SK-N-SH (cell line): ENCODE measurements at regions not wholly inside any gene's neighbourhood (a gene's known extent, or its start where the extent isn't known, plus 50 kb on each side); places are given as distances from the start of the nearest gene placed in this dataset.

Source experiments
- ELF1 ChIP-seq: IDR thresholded peaks from 2 replicates; pipeline ENCODE4 v1.4.0; 2012
- EP300 ChIP-seq, 2 experiments: IDR thresholded peaks; 2 replicates each; pipeline versions ENCODE4 v1.4.0 to v1.6.1; 2012; ENCODE audit warnings: borderline replicate concordance in 1 of 2, low read depth in 1 of 2, low read length in 1 of 2
- EZH2phosphoT487 ChIP-seq: fragments of 200-600 bp; sonication (generic); IDR thresholded peaks from 2 replicates; pipeline ENCODE4 v1.6.1; 2017; ENCODE audit warnings: low read depth, mixed run types, mild to moderate bottlenecking, antibody characterized with exemption, moderate library complexity, borderline replicate concordance
- FOXJ3 ChIP-seq: sonication (generic); formaldehyde crosslinking; IDR thresholded peaks from 2 replicates; pipeline ENCODE4 v1.5.1; 2020; ENCODE audit warnings: mild to moderate bottlenecking, missing genetic modification reagents
- FOXM1 ChIP-seq: IDR thresholded peaks from 2 replicates; pipeline ENCODE4 v1.4.0; 2012; ENCODE audit warnings: low read depth, mild to moderate bottlenecking
- JUND ChIP-seq: IDR thresholded peaks from 2 replicates; pipeline ENCODE4 v1.4.0; 2012
- MXI1 ChIP-seq: IDR thresholded peaks from 2 replicates; pipeline ENCODE4 v1.6.1; 2012; ENCODE audit warnings: mild to moderate bottlenecking, low read depth, low read length, improper control_type of control experiment
- POLR2AphosphoS5 ChIP-seq: IDR thresholded peaks from 2 replicates; pipeline ENCODE4 v1.6.1; 2012; ENCODE audit warnings: low read depth, low read length
- RAD21 ChIP-seq: IDR thresholded peaks from 2 replicates; pipeline ENCODE4 v1.6.1; 2012; ENCODE audit warnings: mild to moderate bottlenecking, low read length
- YY1 ChIP-seq: IDR thresholded peaks from 2 replicates; pipeline ENCODE4 v1.4.0; 2012; ENCODE audit warnings: low read depth, mild to moderate bottlenecking
- TF ChIP-seq, protein P1 (sequence below): IDR thresholded peaks from 2 replicates; pipeline ENCODE4 v1.4.0; 2012; ENCODE audit warnings: low read depth, borderline replicate concordance
- TF ChIP-seq, protein P2 (sequence below): fragments of 200-600 bp; sonication (generic); IDR thresholded peaks from 2 replicates; pipeline ENCODE4 v1.6.1; 2017; ENCODE audit warnings: antibody characterized with exemption, mild to moderate bottlenecking, moderate library complexity
- TF ChIP-seq, protein P3 (sequence below): IDR thresholded peaks from 2 replicates; pipeline ENCODE4 v1.4.0; 2012; ENCODE audit warnings: low read depth

DNA sequence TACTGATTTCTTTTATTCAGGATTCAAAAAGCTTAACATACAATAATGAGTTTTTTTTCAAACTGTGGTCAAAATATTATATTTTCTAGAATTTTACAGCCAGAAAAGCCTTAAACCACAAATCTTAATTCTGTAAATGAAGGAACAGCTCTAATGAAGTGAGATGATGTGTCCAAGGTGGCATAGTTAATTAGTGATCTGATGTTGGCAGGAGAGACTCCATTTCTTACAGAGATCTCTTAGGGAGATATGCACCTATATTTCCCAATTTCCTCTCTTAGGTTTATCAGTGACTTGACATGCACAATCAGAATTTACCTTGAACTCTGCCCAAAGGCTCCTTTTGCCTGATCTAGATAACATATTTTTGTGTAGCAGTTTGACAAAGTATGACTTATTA lies 211.1 kb upstream of the ZNF804B start:
- TF ChIP-seq RAD21 (no peak), EP300 (IDR thresholded peaks at IDR 0.05; ENCODE audit: borderline replicate concordance in 1 of 2, low read depth in 1 of 2, low read length in 1 of 2) (no peak), EZH2phosphoT487 (no peak), MXI1 (no peak), FOXM1 (no peak), ELF1 (no peak), POLR2AphosphoS5 (no peak), JUND (no peak), YY1 (no peak), FOXJ3 (CRISPR knock-in tag) (no peak)
- TF ChIP-seq, protein P1, sequence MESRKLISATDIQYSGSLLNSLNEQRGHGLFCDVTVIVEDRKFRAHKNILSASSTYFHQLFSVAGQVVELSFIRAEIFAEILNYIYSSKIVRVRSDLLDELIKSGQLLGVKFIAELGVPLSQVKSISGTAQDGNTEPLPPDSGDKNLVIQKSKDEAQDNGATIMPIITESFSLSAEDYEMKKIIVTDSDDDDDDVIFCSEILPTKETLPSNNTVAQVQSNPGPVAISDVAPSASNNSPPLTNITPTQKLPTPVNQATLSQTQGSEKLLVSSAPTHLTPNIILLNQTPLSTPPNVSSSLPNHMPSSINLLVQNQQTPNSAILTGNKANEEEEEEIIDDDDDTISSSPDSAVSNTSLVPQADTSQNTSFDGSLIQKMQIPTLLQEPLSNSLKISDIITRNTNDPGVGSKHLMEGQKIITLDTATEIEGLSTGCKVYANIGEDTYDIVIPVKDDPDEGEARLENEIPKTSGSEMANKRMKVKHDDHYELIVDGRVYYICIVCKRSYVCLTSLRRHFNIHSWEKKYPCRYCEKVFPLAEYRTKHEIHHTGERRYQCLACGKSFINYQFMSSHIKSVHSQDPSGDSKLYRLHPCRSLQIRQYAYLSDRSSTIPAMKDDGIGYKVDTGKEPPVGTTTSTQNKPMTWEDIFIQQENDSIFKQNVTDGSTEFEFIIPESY: no peak
- TF ChIP-seq, protein P2, sequence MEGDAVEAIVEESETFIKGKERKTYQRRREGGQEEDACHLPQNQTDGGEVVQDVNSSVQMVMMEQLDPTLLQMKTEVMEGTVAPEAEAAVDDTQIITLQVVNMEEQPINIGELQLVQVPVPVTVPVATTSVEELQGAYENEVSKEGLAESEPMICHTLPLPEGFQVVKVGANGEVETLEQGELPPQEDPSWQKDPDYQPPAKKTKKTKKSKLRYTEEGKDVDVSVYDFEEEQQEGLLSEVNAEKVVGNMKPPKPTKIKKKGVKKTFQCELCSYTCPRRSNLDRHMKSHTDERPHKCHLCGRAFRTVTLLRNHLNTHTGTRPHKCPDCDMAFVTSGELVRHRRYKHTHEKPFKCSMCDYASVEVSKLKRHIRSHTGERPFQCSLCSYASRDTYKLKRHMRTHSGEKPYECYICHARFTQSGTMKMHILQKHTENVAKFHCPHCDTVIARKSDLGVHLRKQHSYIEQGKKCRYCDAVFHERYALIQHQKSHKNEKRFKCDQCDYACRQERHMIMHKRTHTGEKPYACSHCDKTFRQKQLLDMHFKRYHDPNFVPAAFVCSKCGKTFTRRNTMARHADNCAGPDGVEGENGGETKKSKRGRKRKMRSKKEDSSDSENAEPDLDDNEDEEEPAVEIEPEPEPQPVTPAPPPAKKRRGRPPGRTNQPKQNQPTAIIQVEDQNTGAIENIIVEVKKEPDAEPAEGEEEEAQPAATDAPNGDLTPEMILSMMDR: no peak
- TF ChIP-seq, protein P3, sequence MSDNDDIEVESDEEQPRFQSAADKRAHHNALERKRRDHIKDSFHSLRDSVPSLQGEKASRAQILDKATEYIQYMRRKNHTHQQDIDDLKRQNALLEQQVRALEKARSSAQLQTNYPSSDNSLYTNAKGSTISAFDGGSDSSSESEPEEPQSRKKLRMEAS: no peak
